Stimulated activated CD4-positive, alpha-beta T cell treated with anti-CD3 and anti-CD28 coated beads, Interleukin-12 subunit alpha, Interleukin-12 subunit beta, amount 100 ng/mL, for 24 hours (primary cell): ENCODE measurements at regions not wholly inside any gene's neighbourhood (a gene's known extent, or its start where the extent isn't known, plus 50 kb on each side); places are given as distances from the start of the nearest gene placed in this dataset.
"Not testable (repeated sequence)": the region's sequence is repeated elsewhere in the genome, so short reads cannot be mapped to it uniquely, and the experiment has no call there.

Source experiments
- DNase-seq, 2 experiments: peaks; one replicate each; pipeline ENCODE4 v3.0.0-alpha.2; 2020; ENCODE audit warnings: low read depth in 2 of 2

DNA sequence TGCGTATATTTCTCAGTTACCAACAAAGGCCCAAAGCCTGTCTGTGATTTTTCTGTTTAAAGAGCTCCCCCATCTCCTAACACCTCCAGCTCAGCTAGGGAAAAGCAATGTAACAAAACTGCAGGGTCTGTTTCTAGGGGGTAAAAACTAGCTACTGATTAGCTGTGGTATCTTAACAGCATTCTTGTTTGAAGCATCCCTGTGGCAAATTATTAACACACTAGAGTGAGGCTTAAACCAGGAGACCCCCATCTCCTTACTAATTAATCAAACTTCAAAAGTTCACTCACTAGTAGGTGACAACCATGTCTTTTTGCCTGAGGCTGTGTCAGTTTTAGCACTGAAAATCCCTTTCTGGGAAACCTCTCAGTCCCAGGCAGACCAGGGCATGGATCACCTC is 186.2 kb upstream of the PARD3B start:
- no peak for DNase-seq

DNA sequence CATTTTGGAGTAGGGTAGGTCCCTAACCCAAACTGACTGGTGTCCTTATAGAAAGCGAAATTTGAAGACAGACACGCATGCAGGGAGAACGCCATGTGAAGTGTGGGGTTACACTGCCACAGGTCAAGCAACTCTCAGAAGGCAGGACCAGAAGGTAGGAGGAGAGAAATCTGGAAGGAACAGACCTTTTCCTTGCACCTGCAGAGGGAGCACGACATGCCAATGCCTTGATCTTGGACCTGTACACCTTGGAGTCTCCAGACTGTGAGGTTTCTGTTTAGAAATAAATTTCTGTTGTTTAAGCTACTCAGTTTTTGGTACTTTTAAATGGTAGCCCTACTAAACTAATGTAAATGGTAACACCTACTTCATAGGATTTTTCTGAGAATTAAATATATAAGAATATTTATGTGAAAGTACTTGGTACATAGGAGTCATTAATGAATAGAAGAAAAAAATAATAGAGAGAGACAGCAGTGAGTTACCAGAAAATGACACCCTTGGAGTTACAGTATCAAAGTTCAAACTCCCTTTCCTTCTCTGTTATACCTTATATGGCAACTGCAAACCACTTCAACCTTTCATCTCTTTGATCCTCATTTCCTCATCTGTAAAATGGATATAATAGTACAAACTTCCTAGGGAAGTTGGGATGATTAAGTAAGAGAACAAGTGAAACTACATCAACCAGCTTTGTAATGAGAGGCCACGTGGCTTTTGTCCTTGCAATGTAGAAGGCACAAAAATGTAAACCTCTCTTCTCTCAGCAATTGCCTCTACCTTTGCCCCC is 184.9 kb upstream of the PARD3B start:
- DNase-seq = no peak

DNA sequence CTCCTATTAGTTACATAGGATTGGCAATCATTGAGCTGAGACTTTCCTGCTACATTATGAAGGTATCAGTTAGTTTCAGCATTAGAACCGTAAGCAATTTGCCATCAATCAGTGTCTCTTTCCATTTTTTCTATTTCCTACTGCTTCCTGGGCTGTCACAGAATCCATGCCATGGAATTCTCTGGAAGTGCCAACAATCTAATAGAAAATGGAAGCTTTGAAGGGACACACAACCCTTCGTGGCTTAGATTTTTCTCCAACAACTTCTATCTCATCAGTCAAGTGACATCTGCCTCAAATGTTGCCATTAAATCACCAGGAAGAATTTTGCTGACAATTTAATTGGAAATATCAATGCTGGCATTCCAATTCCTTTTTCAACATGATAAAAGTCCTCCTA is 183.5 kb upstream of the PARD3B start:
- no peak for DNase-seq

DNA sequence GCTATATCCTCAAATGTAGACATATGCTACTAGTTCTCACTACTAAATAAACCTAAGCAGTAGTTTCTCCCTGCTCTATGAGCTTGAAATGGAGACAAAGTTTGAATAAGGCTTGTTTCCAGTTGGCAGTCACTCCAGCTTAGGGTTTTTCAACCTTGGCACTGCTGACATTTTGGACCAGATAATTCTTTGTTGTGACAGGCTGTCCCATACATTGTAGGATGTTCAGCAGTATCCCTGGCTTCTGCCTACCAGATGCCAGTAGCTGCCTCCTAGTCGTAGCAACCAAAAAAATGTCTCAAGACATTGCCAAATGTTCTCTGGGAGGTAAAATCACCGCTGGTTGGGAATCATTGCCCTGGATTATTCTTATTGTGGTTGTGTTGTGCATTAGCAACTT is 182.7 kb upstream of the PARD3B start:
- no peak for DNase-seq

GRCh38 chr2:204363513-204363912 is 181.8 kb upstream of the PARD3B start:
- no peak for DNase-seq

DNA sequence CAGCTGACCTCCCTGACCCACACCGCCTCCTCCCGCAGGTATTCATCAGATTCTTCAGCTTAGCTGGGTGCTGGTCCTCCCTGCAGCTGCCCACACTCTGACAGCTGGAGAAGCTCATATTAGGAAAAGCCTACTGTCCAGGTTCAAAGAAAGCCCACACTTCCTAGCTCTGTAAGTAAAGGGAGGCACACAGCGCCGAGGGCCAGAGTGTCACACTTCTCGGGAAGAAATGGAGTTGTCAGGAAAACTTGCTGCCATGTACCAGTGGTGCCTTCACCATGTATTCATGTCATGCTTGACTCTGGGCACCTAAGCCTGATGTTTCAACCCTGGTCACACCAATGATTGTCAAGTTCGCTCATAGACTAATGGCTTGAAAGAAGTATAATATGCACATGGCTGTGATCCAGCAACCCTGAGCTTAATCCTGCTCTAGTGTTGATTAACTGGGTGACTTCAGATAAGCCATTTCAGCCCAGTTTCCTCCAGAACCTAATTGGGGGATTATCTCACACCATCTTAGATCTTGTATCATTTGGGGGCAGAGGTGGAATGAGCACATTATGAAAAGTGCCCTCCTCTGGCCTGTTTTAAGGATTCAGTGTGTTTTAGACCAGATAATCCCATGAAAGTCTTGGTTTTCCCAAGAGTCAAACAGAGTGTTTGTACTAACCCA is 180.3 kb upstream of the PARD3B start:
- no peak for DNase-seq

DNA sequence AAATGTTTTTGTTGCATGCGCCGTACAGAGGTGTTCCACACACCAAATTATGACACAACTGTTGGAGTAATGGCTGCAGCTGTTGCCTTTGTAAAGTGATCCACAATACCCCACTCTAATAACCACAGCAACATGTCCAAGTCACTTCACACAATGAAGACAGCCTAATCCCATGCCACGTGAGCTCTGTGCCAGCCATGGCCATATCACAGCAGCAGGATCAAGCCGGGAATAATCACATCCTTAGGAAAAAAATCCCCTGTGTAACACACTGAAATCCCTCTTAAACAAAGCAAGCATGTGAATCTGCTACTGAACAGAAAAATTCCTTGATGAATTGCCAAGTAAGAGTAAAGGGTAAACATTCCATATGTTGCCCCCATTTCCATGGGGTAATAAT is 179.5 kb upstream of the PARD3B start:
- no peak for DNase-seq

GRCh38 chr2:204367466-204367865 is 177.8 kb upstream of the PARD3B start:
- no peak for DNase-seq

- DNase-seq = no peak
These were observed 175.0 kb upstream of the PARD3B start for GRCh38 chr2:204370172-204370718.

DNA sequence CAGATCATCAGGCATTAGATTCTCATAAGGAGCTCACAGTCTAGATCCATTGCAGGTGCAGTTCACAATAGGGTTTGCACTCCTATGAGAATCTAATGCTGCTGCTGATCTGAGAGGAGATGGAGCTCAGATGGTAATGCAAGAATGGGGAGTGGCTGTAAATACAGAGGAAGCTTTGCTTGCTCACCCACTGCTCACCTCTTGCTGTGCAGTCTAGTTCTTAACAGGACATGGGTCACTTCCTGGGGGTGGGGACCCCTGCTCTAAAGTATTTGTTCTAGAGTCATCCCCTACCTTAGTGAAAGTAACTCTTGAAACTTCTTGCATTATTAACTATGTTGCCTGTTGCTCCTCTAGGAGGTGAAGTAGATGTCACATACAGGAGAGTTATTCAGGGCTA is 171.3 kb upstream of the PARD3B start:
- DNase-seq = no peak

DNA sequence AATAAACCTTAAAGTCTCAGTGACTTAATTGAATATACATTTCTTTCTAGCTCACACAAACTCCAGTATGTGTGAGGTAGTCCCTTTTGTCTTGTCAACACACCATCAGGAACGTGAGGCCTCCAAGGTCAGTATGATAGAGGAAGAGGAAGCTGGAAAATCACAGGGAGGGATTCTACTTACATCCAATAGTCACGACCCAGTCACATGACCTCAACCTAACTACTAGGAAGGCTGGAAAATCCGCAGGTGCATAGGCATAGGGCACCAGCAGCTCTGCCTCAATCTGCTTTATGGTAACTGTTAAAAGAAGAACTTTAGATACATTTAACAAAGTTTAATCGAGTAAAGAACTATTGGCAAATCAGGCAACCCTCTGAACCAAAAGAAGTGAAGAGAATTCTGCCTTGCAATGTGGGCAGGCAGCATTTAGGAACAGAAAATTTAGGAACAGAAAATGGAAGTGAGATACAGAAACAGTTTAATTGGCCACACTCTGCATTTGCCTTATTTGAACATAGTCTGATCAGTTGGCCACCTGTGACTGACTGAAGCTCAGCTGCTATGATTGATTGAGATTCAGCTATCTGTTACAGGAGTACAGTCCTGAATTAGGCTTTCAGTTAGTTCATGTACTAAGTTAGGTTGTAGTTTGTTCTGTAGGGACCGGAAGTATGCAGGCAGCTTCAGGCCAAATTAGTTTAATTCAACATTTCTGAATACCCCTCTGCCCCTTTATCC is 165.0 kb upstream of the PARD3B start:
- no peak for DNase-seq

DNA sequence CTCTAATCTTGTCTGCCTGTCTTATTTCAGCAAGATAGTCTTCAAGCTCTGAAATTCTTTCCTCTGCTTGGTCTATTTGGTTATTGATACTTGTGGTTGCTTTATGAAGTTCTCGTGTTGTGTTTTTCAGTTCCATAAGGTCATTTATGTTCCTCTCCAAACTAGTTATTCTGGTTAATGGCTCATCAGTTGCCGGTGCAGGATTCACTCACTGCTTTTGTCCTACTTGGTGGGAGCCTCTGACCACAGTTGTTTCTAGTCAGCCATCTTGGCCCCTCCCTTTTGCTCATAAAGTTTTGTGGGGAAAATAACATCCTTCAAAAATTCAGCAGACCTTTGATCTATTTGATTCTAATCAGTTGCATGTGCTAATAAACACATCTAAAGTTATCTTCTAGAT is 158.6 kb upstream of the PARD3B start:
- no peak for DNase-seq

DNA sequence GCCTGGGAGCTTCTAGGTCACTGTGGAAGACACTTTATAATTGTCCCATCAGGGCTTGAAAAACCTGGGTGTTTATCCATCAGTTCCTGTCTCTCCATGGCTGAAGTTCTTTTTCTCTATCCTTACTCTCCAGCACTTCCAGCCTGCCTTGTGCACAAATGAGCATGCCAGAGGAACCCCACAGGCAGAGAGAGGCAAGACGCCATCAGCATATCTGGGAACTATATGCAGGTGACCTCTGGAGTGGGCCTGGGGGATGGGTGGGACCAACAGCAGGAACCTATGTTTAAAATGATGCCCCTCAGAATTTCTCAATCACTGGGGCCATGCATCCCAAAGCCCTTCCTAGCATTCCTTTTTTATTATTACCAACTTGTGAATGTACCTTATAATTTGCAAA is 156.2 kb upstream of the PARD3B start:
- no peak for DNase-seq

- DNase-seq = no peak
These were observed 155.4 kb upstream of the PARD3B start for GRCh38 chr2:204389856-204390255.

GRCh38 chr2:204395539-204395938 is 149.7 kb upstream of the PARD3B start:
- no peak for DNase-seq

- DNase-seq = no peak
These were observed 144.2 kb upstream of the PARD3B start for GRCh38 chr2:204401114-204401513.

- DNase-seq = no peak
These were observed 137.9 kb upstream of the PARD3B start for GRCh38 chr2:204407204-204408014.

GRCh38 chr2:204412782-204413181 is 132.5 kb upstream of the PARD3B start:
- DNase-seq = not testable (repeated sequence)

DNA sequence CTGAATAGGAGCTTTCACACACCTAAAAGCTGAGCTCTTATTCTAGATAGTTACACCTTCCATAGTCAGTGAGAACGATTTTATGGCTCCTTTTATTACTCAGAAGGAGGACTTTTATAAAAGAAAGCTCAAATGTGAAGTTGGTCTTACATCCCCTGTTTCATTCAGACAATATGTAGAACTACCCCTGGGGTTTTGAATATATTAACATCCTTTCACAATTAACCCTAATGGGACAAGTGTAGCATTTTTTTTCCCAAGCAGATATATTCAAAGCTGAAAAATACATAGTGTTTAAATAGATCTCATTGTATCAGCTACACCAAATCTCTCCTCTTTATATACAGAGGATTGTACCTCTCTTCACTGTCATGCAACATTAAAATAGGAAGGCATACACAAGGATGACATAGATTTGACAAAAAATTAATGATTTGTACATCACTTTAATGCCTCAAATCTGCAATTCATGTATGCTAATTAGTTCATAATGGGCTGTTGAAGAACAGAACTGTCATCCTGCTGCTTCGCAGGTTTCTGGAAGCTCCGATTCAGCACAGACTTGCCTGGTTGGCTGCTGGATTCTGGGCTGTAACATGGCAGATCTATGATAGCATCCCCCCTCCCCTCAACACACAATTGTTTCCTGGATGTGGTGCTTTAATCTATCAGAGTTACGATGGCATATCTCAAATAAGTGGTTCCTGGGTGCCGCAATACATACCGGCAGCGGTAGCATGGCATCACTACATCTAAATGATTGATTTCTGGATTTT is 129.7 kb upstream of the PARD3B start:
- DNase-seq = no peak

DNA sequence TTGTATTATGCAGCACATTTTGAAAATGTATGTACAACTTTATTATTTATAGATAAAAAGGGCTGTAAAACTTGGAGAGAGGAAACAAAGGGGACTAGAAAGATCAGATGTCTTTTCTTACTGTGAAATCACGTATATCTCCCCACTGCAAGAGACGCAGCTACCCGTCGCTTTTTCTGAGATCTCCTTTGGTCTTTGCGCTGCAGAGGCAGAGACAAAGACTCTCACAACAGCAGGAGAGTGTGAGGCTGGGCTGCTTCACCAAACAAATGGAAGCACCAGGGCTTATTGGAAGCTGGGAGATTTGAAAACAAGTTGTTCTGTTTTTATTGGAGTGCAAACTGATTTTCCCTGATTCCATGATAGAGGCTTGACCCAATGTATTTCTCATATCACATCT is 129.0 kb upstream of the PARD3B start:
- no peak for DNase-seq

- DNase-seq = no peak
These were observed 119.5 kb upstream of the PARD3B start for GRCh38 chr2:204425821-204426220.
